Vagina (tissue), 2 donors: ENCODE measurements at regions not wholly inside any gene's neighbourhood (a gene's known extent, or its start where the extent isn't known, plus 50 kb on each side); places are given as distances from the start of the nearest gene placed in this dataset.

Experiments
- DNase-seq, 2 donors: peaks; one replicate each; pipeline ENCODE4 v3.0.0-alpha.2; 2017; ENCODE audit errors: extremely low spot score in 2 of 2
- H3K27ac ChIP-seq: fragments of 200-600 bp; sonication (generic); one replicate; pipeline ENCODE4 v1.5.1; 2019
- H3K27me3 ChIP-seq: fragments of 200-600 bp; sonication (generic); one replicate; pipeline ENCODE4 v1.5.1; 2019
- H3K36me3 ChIP-seq, 2 donors: fragments of 200-600 bp; sonication (generic); one replicate each; pipeline ENCODE4 v1.5.1; 2017 to 2019
- H3K4me1 ChIP-seq: fragments of 200-600 bp; sonication (generic); one replicate; pipeline ENCODE4 v1.5.1; 2019
- H3K4me3 ChIP-seq, 2 donors: fragments of 200-600 bp; sonication (generic); 1 replicate in 1 of 2; 2 replicates in 1 of 2; pipeline ENCODE4 v1.5.1; 2016 to 2019
- H3K9me3 ChIP-seq: fragments of 200-600 bp; sonication (generic); one replicate; pipeline ENCODE4 v1.5.1; 2019
- CTCF ChIP-seq, 3 experiments: fragments of 450-650 bp in 2 of 3; fragments of 200-600 bp in 1 of 3; sonication (generic) in 1 of 3; IDR thresholded peaks; one replicate each; pipeline ENCODE4 v1.5.1; 2017 to 2019; ENCODE audit warnings: antibody characterized with exemption in 3 of 3, mild to moderate bottlenecking in 2 of 3, moderate library complexity in 2 of 3
- POLR2A ChIP-seq, 2 donors: fragments of 450-650 bp; IDR thresholded peaks; one replicate each; pipeline ENCODE4 v1.6.1; 2017; ENCODE audit warnings: antibody characterized with exemption in 2 of 2, mild to moderate bottlenecking in 2 of 2, moderate library complexity in 2 of 2
- POLR2AphosphoS5 ChIP-seq, 2 donors: sonication (generic); formaldehyde crosslinking; IDR thresholded peaks; one replicate each; pipeline ENCODE4 v1.9.0; 2017; ENCODE audit warnings: antibody characterized with exemption in 2 of 2, mild to moderate bottlenecking in 2 of 2, low read depth in 1 of 2; ENCODE audit not compliant: insufficient read depth in 1 of 2
- intact Hi-C: fragments of 100-400 bp; cut with DNase I; formaldehyde crosslinking; loops from one replicate; pipeline ENCODE4 v1.15.1; 2023

- Histone ChIP-seq H3K4me1 (no peaks in the 10 kb centered on the region), H3K27ac (no peak overlapping the region), H3K4me3 (no peak overlapping the region), H3K36me3 (no peaks in the 10 kb centered on the region), H3K9me3 (no peaks in the 10 kb centered on the region), H3K27me3 (no peaks in the 10 kb centered on the region)
- intact Hi-C loops = no loop called here
- no peak for DNase-seq
- no peak for TF ChIP-seq POLR2AphosphoS5 (IDR thresholded peaks at IDR 0.05; ENCODE audit: insufficient read depth in 1 of 2, low read depth in 1 of 2)
These were observed 181.7 kb upstream of the COPS8 start for GRCh38 chr2:236903978-236904377.

- no peak for DNase-seq
- Histone ChIP-seq H3K27me3 (no peaks in the 10 kb centered on the region), H3K27ac (no peak overlapping the region), H3K4me3 (no peak overlapping the region), H3K36me3 (no peaks in the 10 kb centered on the region), H3K9me3 (no peaks in the 10 kb centered on the region), H3K4me1 (no peaks in the 10 kb centered on the region)
- no peak for TF ChIP-seq CTCF (IDR thresholded peaks at IDR 0.05)
- TF ChIP-seq POLR2A (IDR thresholded peaks at IDR 0.05) = no peak
- no peak for TF ChIP-seq POLR2AphosphoS5 (IDR thresholded peaks at IDR 0.05; ENCODE audit: insufficient read depth in 1 of 2, low read depth in 1 of 2)
- intact Hi-C loops = no loop called here
These were observed 181.1 kb upstream of the COPS8 start for GRCh38 chr2:236904389-236905263.

- intact Hi-C loops = no loop called here
- Histone ChIP-seq H3K4me1 (no peaks in the 10 kb centered on the region), H3K9me3 (no peaks in the 10 kb centered on the region), H3K36me3 (no peaks in the 10 kb centered on the region), H3K27me3 (no peaks in the 10 kb centered on the region), H3K4me3 (no peak overlapping the region), H3K27ac (no peak overlapping the region)
- TF ChIP-seq POLR2AphosphoS5 (IDR thresholded peaks at IDR 0.05; ENCODE audit: insufficient read depth in 1 of 2, low read depth in 1 of 2) = no peak
- no peak for TF ChIP-seq POLR2A (IDR thresholded peaks at IDR 0.05)
- no peak for TF ChIP-seq CTCF (IDR thresholded peaks at IDR 0.05)
- DNase-seq = no peak
These were observed 179.7 kb upstream of the COPS8 start for GRCh38 chr2:236905976-236906375.

GRCh38 chr2:236908439-236909192 lies 177.1 kb upstream of the COPS8 start:
- Histone ChIP-seq H3K4me3 (no peak overlapping the region), H3K36me3 (no peaks in the 10 kb centered on the region), H3K4me1 (no peaks in the 10 kb centered on the region), H3K9me3 (no peaks in the 10 kb centered on the region), H3K27ac (no peak overlapping the region), H3K27me3 (no peaks in the 10 kb centered on the region)
- intact Hi-C loops = no loop called here
- peak in 1 of 2 donors; percentile 94 for DNase-seq
- TF ChIP-seq POLR2A (IDR thresholded peaks at IDR 0.05) (no peak), CTCF (IDR thresholded peaks at IDR 0.05) (no peak), POLR2AphosphoS5 (IDR thresholded peaks at IDR 0.05; ENCODE audit: insufficient read depth in 1 of 2, low read depth in 1 of 2) (no peak)

GRCh38 chr2:236909193-236909504 lies 176.5 kb upstream of the COPS8 start:
- no peak overlapping the region for H3K27ac ChIP-seq
- no peaks in the 10 kb centered on the region for H3K27me3 ChIP-seq
- peak in 1 of 2 donors; percentile 89 for DNase-seq
- no peaks in the 10 kb centered on the region for H3K4me1 ChIP-seq
- no peak overlapping the region for H3K4me3 ChIP-seq
- no peaks in the 10 kb centered on the region for H3K36me3 ChIP-seq
- intact Hi-C loops = no loop called here
- H3K9me3 ChIP-seq = no peaks in the 10 kb centered on the region
- TF ChIP-seq CTCF (IDR thresholded peaks at IDR 0.05) (no peak), POLR2A (IDR thresholded peaks at IDR 0.05) (no peak)
